ENCODE measurements at regions not wholly inside any gene's neighbourhood (a gene's known extent, or its start where the extent isn't known, plus 50 kb on each side); places are given as distances from the start of the nearest gene placed in this dataset.

- intact Hi-C loops (cut with micrococcal nuclease) = no loop called here
- Histone ChIP-seq H3K27ac (ENCODE audit: low read depth in 1 of 2, low read length in 2 of 2) (no peak overlapping the region), H3K4me3 (replicated peaks in 1 of 3; ENCODE audit: low read depth in 2 of 3, low read length in 3 of 3) (no peak overlapping the region), H3K9me3 (replicated peaks in 1 of 2; ENCODE audit: control insufficient read depth in 1 of 2, insufficient read depth in 1 of 2, low read length in 2 of 2) (peaks cover 0 to 7% of the 10 kb centered on the region in 2 donors), H3K9ac (ENCODE audit: insufficient read depth, low read length, poor library complexity, severe bottlenecking) (no peak overlapping the region), H3K79me2 (ENCODE audit: insufficient read depth, low read length) (no peaks in the 10 kb centered on the region), H3K27me3 (ENCODE audit: control insufficient read depth in 2 of 2, insufficient read depth in 2 of 2, low read length in 2 of 2) (no peaks in the 10 kb centered on the region), H4K20me1 (ENCODE audit: insufficient read depth, low read length) (no peaks in the 10 kb centered on the region), H2AFZ (ENCODE audit: insufficient read depth, low read depth, low read length, poor library complexity, severe bottlenecking) (no peak overlapping the region), H3K4me2 (replicated peaks; ENCODE audit: extremely low read depth, low read length, poor library complexity, severe bottlenecking) (no peak overlapping the region), H3K4me1 (ENCODE audit: control insufficient read depth in 1 of 2, insufficient read depth in 2 of 2, low read length in 2 of 2) (no peaks in the 10 kb centered on the region), H3K36me3 (replicated peaks in 1 of 2; ENCODE audit: control insufficient read depth in 1 of 2, insufficient read depth in 2 of 2, low read length in 2 of 2) (no peaks in the 10 kb centered on the region)
- no peak overlapping the region for H3K4me3 Mint-ChIP-seq
- TF ChIP-seq, protein P1, sequence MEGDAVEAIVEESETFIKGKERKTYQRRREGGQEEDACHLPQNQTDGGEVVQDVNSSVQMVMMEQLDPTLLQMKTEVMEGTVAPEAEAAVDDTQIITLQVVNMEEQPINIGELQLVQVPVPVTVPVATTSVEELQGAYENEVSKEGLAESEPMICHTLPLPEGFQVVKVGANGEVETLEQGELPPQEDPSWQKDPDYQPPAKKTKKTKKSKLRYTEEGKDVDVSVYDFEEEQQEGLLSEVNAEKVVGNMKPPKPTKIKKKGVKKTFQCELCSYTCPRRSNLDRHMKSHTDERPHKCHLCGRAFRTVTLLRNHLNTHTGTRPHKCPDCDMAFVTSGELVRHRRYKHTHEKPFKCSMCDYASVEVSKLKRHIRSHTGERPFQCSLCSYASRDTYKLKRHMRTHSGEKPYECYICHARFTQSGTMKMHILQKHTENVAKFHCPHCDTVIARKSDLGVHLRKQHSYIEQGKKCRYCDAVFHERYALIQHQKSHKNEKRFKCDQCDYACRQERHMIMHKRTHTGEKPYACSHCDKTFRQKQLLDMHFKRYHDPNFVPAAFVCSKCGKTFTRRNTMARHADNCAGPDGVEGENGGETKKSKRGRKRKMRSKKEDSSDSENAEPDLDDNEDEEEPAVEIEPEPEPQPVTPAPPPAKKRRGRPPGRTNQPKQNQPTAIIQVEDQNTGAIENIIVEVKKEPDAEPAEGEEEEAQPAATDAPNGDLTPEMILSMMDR (IDR thresholded peaks at IDR 0.05) = no peak
- H3K27ac Mint-ChIP-seq = no peak overlapping the region
- no peaks in the 10 kb centered on the region for H3K4me1 Mint-ChIP-seq
- H3K27me3 Mint-ChIP-seq (ENCODE audit: low read depth in 3 of 3) = peaks cover 0 to 3% (median 0%) of the 10 kb centered on the region in 3 donors
- H3K36me3 Mint-ChIP-seq = no peaks in the 10 kb centered on the region
- peaks cover 0 to 5% (median 2%) of the 10 kb centered on the region in 7 donors for H3K9me3 Mint-ChIP-seq
- whole genome bisulfite sequencing (ENCODE audit: insufficient coverage) = no CpG with 5 or more reads among the region's 2 CpGs
- DNase-seq = no peak
Observed at GRCh38 chr12:74185360-74185759, 352.3 kb upstream of the ATXN7L3B start.

DNA sequence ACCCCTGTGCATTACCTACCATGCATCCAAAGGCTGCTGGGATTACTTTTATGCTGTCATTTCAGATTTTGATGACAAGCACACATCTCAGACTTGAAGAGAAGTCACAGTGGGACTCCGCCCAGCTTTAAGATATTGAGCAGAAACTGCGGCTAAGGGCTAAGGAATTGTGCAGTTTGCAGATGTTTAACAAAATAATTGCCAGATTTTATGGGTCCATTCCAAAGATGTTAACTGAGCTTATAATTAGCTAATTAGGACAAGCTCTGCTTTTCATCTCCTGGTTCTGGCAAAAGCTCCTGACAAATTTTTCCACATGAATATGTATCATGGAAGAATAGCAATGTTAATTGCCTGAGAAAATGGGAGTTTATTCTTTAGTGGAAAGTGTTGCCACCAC is 344.4 kb upstream of the ATXN7L3B start:
- no peak overlapping the region for H3K4me3 Mint-ChIP-seq
- Histone ChIP-seq H3K79me2 (ENCODE audit: insufficient read depth, low read length) (no peaks in the 10 kb centered on the region), H3K4me3 (replicated peaks in 1 of 3; ENCODE audit: low read depth in 2 of 3, low read length in 3 of 3) (no peak overlapping the region), H3K9me3 (replicated peaks in 1 of 2; ENCODE audit: control insufficient read depth in 1 of 2, insufficient read depth in 1 of 2, low read length in 2 of 2) (peaks cover 0 to 3% of the 10 kb centered on the region in 2 donors), H4K20me1 (ENCODE audit: insufficient read depth, low read length) (no peaks in the 10 kb centered on the region), H3K36me3 (replicated peaks in 1 of 2; ENCODE audit: control insufficient read depth in 1 of 2, insufficient read depth in 2 of 2, low read length in 2 of 2) (no peaks in the 10 kb centered on the region), H2AFZ (ENCODE audit: insufficient read depth, low read depth, low read length, poor library complexity, severe bottlenecking) (no peak overlapping the region), H3K27ac (ENCODE audit: low read depth in 1 of 2, low read length in 2 of 2) (no peak overlapping the region), H3K4me1 (ENCODE audit: control insufficient read depth in 1 of 2, insufficient read depth in 2 of 2, low read length in 2 of 2) (no peaks in the 10 kb centered on the region), H3K27me3 (ENCODE audit: control insufficient read depth in 2 of 2, insufficient read depth in 2 of 2, low read length in 2 of 2) (no peaks in the 10 kb centered on the region), H3K9ac (ENCODE audit: insufficient read depth, low read length, poor library complexity, severe bottlenecking) (no peak overlapping the region), H3K4me2 (replicated peaks; ENCODE audit: extremely low read depth, low read length, poor library complexity, severe bottlenecking) (no peak overlapping the region)
- H3K4me1 Mint-ChIP-seq = no peaks in the 10 kb centered on the region
- WGBS (ENCODE audit: insufficient coverage) = 100% methylated on average over 2 of the region's 2 CpGs
- TF ChIP-seq, protein P1 (IDR thresholded peaks at IDR 0.05) = no peak
- H3K9me3 Mint-ChIP-seq = peaks cover 0 to 4% (median 2%) of the 10 kb centered on the region in 7 donors
- DNase-seq = no peak
- no peak overlapping the region for H3K27ac Mint-ChIP-seq
- no peaks in the 10 kb centered on the region for H3K36me3 Mint-ChIP-seq
- peaks cover 0 to 3% (median 0%) of the 10 kb centered on the region in 3 donors for H3K27me3 Mint-ChIP-seq (ENCODE audit: low read depth in 3 of 3)
- intact Hi-C loops (cut with micrococcal nuclease) = no loop called here

Measured in CD14-positive monocyte (primary cell).